ENCODE measurements at regions not wholly inside any gene's neighbourhood (a gene's known extent, or its start where the extent isn't known, plus 50 kb on each side); places are given as distances from the start of the nearest gene placed in this dataset.
"Not testable (repeated sequence)": the region's sequence is repeated elsewhere in the genome, so short reads cannot be mapped to it uniquely, and the experiment has no call there.

DNA sequence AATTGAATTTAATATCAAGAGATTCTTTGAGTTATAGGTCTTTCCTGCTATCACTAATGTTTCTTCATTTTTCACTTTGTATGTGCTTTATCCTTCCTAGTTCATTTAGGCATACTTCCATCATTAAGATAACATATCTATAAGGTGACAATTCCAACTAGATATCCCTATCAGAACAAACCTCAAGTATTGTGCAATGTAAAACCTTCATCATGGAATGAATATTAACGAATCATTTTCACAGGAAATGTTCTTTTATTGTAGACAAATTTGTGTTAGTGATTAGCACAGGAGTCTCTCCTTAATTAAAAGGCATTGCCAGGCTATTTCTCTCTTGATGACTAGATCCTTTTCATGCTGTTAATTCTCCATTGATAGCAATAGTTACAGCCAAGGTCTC, 236.5 kb upstream of the MME start:
- Histone ChIP-seq H3K36me3 (ENCODE audit: low read depth) (no peaks in the 10 kb centered on the region), H3K4me2 (no peak overlapping the region), H2AFZ (no peak overlapping the region), H3K27me3 (ENCODE audit: insufficient read depth, low read depth) (no peaks in the 10 kb centered on the region), H3K27ac (no peak overlapping the region), H3K9me2 (ENCODE audit: insufficient read depth) (no peaks in the 10 kb centered on the region), H3K4me1 (replicated peaks; ENCODE audit: insufficient read depth) (no peaks in the 10 kb centered on the region), H3K9me3 (ENCODE audit: insufficient read depth, low read depth) (no peaks in the 10 kb centered on the region), H3F3A (ENCODE audit: insufficient read depth, low read depth) (no peaks in the 10 kb centered on the region), H3K79me2 (ENCODE audit: low read depth) (no peaks in the 10 kb centered on the region), H3K4me3 (no peak overlapping the region), H4K20me1 (ENCODE audit: insufficient read depth) (no peaks in the 10 kb centered on the region)
- BruUV-seq (replicated peaks) = no TSS peak
- no peak for TF ChIP-seq EZH2 (IDR thresholded peaks at IDR 0.05; ENCODE audit: low read depth)
- TF ChIP-seq, protein P1, sequence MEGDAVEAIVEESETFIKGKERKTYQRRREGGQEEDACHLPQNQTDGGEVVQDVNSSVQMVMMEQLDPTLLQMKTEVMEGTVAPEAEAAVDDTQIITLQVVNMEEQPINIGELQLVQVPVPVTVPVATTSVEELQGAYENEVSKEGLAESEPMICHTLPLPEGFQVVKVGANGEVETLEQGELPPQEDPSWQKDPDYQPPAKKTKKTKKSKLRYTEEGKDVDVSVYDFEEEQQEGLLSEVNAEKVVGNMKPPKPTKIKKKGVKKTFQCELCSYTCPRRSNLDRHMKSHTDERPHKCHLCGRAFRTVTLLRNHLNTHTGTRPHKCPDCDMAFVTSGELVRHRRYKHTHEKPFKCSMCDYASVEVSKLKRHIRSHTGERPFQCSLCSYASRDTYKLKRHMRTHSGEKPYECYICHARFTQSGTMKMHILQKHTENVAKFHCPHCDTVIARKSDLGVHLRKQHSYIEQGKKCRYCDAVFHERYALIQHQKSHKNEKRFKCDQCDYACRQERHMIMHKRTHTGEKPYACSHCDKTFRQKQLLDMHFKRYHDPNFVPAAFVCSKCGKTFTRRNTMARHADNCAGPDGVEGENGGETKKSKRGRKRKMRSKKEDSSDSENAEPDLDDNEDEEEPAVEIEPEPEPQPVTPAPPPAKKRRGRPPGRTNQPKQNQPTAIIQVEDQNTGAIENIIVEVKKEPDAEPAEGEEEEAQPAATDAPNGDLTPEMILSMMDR (conservative IDR thresholded peaks at IDR 0.05) = no peak
- ChIA-PET CTCF (no interaction called here), POLR2A (ENCODE audit: unreplicated experiment) (no interaction called here)
- no peak for DNase-seq
- intact Hi-C loops (cut with micrococcal nuclease; ENCODE audit: unreplicated experiment) = no loop called here

DNA sequence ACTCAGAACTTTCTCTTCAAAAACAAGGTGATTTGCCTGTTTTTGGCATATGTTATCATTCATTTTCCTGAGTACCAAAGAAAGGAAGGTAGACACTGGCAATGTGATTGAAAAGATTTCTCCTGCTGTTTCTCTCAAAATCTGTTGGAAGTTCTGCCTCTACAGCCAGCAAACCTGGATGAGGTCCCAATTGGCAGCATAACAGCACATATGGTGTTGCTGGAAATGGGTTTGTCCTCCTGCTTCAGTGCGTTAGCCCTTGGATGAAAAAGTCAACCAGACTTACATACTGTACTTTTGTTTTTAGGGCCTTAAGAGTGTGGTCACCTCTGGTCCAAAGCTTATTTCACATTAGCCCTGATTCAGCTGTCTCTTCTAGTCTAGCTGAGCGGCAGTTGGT, 237.6 kb upstream of the MME start:
- Histone ChIP-seq H3K4me3 (no peak overlapping the region), H3K9me2 (ENCODE audit: insufficient read depth) (no peaks in the 10 kb centered on the region), H3K79me2 (ENCODE audit: low read depth) (no peaks in the 10 kb centered on the region), H4K20me1 (ENCODE audit: insufficient read depth) (no peaks in the 10 kb centered on the region), H2AFZ (no peak overlapping the region), H3K36me3 (ENCODE audit: low read depth) (no peaks in the 10 kb centered on the region), H3K4me1 (replicated peaks; ENCODE audit: insufficient read depth) (no peaks in the 10 kb centered on the region), H3K27me3 (ENCODE audit: insufficient read depth, low read depth) (no peaks in the 10 kb centered on the region), H3K27ac (no peak overlapping the region), H3F3A (ENCODE audit: insufficient read depth, low read depth) (no peaks in the 10 kb centered on the region), H3K4me2 (no peak overlapping the region), H3K9me3 (ENCODE audit: insufficient read depth, low read depth) (no peaks in the 10 kb centered on the region)
- POLR2A ChIA-PET (ENCODE audit: unreplicated experiment) = no interaction called here
- CTCF ChIA-PET = no interaction called here
- BruUV-seq (replicated peaks) = no TSS peak
- TF ChIP-seq, protein P1 (conservative IDR thresholded peaks at IDR 0.05) = no peak
- TF ChIP-seq EZH2 (IDR thresholded peaks at IDR 0.05; ENCODE audit: low read depth) = no peak
- DNase-seq = no peak
- intact Hi-C loops (cut with micrococcal nuclease; ENCODE audit: unreplicated experiment) = no loop called here

DNA sequence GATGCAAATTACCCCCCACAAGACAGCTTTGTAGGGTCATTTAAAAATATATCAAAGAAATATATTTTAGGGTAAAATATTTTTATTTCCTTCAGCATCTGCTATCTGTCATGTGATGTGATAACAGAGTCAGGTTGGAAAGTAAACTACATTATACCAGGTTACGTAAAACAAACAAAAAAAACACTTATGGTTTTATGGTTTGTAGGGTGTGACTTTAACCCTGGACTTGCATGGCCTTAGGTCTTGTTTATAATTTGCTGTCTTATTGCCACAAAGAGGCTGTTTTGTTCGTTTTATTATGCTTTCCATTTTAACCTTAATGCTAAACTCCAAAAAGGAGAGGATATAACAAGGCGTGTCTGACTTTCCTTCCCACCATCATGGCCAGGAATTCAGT, 244.5 kb upstream of the MME start:
- intact Hi-C loops (cut with micrococcal nuclease; ENCODE audit: unreplicated experiment) = no loop called here
- Histone ChIP-seq H3K4me1 (replicated peaks; ENCODE audit: insufficient read depth) (no peaks in the 10 kb centered on the region), H3K4me2 (no peak overlapping the region), H3K27me3 (ENCODE audit: insufficient read depth, low read depth) (no peaks in the 10 kb centered on the region), H3K79me2 (ENCODE audit: low read depth) (no peaks in the 10 kb centered on the region), H3K4me3 (no peak overlapping the region), H3F3A (ENCODE audit: insufficient read depth, low read depth) (no peaks in the 10 kb centered on the region), H3K27ac (no peak overlapping the region), H4K20me1 (ENCODE audit: insufficient read depth) (no peaks in the 10 kb centered on the region), H2AFZ (no peak overlapping the region), H3K9me2 (ENCODE audit: insufficient read depth) (no peaks in the 10 kb centered on the region), H3K9me3 (ENCODE audit: insufficient read depth, low read depth) (no peaks in the 10 kb centered on the region), H3K36me3 (ENCODE audit: low read depth) (no peaks in the 10 kb centered on the region)
- DNase-seq = no peak
- ChIA-PET POLR2A (ENCODE audit: unreplicated experiment) (no interaction called here), CTCF (no interaction called here)
- no peak for TF ChIP-seq EZH2 (IDR thresholded peaks at IDR 0.05; ENCODE audit: low read depth)
- TF ChIP-seq, protein P1 (conservative IDR thresholded peaks at IDR 0.05) = no peak
- no TSS peak for BruUV-seq (replicated peaks)

DNA sequence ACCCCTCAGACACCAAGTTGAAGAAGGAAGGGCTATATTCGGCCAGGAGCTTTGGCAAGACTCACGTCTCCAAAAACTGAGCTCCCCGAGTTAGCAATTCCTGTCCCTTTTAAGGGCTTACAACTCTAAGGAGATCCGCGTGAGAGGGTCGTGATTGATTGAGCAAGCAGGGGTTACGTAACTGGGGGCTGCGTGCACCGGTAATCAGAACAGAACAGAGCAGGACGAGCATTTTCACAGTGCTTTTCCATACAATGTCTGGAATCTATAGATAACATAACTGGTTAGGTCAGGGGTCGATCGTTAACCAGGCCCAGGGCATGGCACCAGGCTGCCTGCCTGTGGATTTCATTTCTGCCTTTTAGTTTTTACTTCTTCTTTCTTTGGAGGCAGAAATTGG, 245.3 kb upstream of the MME start:
- BruUV-seq (replicated peaks); H3K4me1 ChIP-seq (replicated peaks; ENCODE audit: insufficient read depth); H3K36me3 ChIP-seq (ENCODE audit: low read depth); H3K27me3 ChIP-seq (ENCODE audit: insufficient read depth, low read depth); H3F3A ChIP-seq (ENCODE audit: insufficient read depth, low read depth); H3K9me3 ChIP-seq (ENCODE audit: insufficient read depth, low read depth); H3K27ac ChIP-seq; H2AFZ ChIP-seq; H3K4me2 ChIP-seq; DNase-seq; H3K4me3 ChIP-seq; H4K20me1 ChIP-seq (ENCODE audit: insufficient read depth); H3K9me2 ChIP-seq (ENCODE audit: insufficient read depth); CTCF ChIA-PET; H3K79me2 ChIP-seq (ENCODE audit: low read depth); POLR2A ChIA-PET (ENCODE audit: unreplicated experiment); intact Hi-C loops (cut with micrococcal nuclease; ENCODE audit: unreplicated experiment): not testable (repeated sequence)

Measured in PC-9 (cell line).